B cell (primary cell): ENCODE measurements at regions not wholly inside any gene's neighbourhood (a gene's known extent, or its start where the extent isn't known, plus 50 kb on each side); places are given as distances from the start of the nearest gene placed in this dataset.
A peak's percentile ranks its signal among the peaks of the same experiment; 100 is the strongest.

ENCODE experiments used
- ATAC-seq: fragments of 200-7000 bp; cut with Tn5 transposase; one replicate; pipeline ENCODE4 v1.10.0; 2021; ENCODE audit warnings: low read depth, mild to moderate bottlenecking, moderate number of reproducible peaks, moderate library complexity
- CTCF ChIA-PET: fragments of 350-600 bp; sonication (Branson Sonifier 250); formaldehyde crosslinking; loops from one replicate; lab custom pipeline; 2021; ENCODE audit warnings: antibody characterized with exemption, inconsistent platforms; lab: Charles Lee
- POLR2A ChIA-PET: fragments of 350-600 bp; sonication (Branson Sonifier 250); formaldehyde crosslinking; loops from one replicate; lab custom pipeline; 2021; ENCODE audit warnings: antibody characterized with exemption; lab: Charles Lee
- DNase-seq: peaks from one replicate; pipeline ENCODE4 v3.0.0; 2013
- H2AFZ ChIP-seq: 2 replicates; pipeline ENCODE4 v1.6.1; 2012; ENCODE audit warnings: mild to moderate bottlenecking, low read depth, low read length; ENCODE audit not compliant: insufficient read depth, poor library complexity, severe bottlenecking
- H3K27ac ChIP-seq, 2 donors: 1 replicate in 1 of 2; 2 replicates in 1 of 2; pipeline ENCODE4 v1.5.1; 2012 to 2013; ENCODE audit warnings: low read length in 2 of 2, mild to moderate bottlenecking in 2 of 2, moderate library complexity in 1 of 2
- H3K27me3 ChIP-seq, 4 experiments: fragments of 200-600 bp in 1 of 4; sonication (generic) in 1 of 4; replicated peaks in 1 of 4; 1 replicate in 2 of 4; 2 replicates in 2 of 4; pipeline versions ENCODE4 v1.6.1 to v1.7.0; 2013 to 2016; ENCODE audit warnings: low read length in 3 of 4, mild to moderate bottlenecking in 2 of 4, mixed read lengths in 1 of 4, moderate library complexity in 1 of 4; ENCODE audit not compliant: insufficient read depth in 4 of 4, control insufficient read depth in 3 of 4; ENCODE audit errors: control extremely low read depth in 1 of 4
- H3K36me3 ChIP-seq, 2 experiments: replicated peaks in 1 of 2; 1 replicate in 1 of 2; 2 replicates in 1 of 2; pipeline versions ENCODE4 v1.6.1 to v1.7.1; 2013; ENCODE audit warnings: low read length in 1 of 2; ENCODE audit not compliant: insufficient read depth in 2 of 2, control insufficient read depth in 1 of 2; ENCODE audit errors: control extremely low read depth in 1 of 2, extremely low read depth in 1 of 2
- H3K4me1 ChIP-seq, 2 donors: fragments of 200-600 bp in 1 of 2; sonication (generic) in 1 of 2; 1 replicate in 1 of 2; 2 replicates in 1 of 2; pipeline versions ENCODE4 v1.5.1 to v1.6.1; 2013 to 2017; ENCODE audit warnings: low read length in 2 of 2; ENCODE audit not compliant: control insufficient read depth in 2 of 2, insufficient read depth in 2 of 2
- H3K4me2 ChIP-seq: replicated peaks from 2 replicates; pipeline ENCODE3; 2012; ENCODE audit warnings: mild to moderate bottlenecking, low read depth, low read length; ENCODE audit not compliant: poor library complexity, severe bottlenecking
- H3K4me3 ChIP-seq, 5 experiments: fragments of 200-600 bp in 1 of 5; sonication (generic) in 1 of 5; 1 replicate in 3 of 5; 2 replicates in 2 of 5; pipeline versions ENCODE4 v1.5.1 to v1.7.0; 2011 to 2016; ENCODE audit warnings: low read length in 4 of 5, mild to moderate bottlenecking in 4 of 5, low read depth in 2 of 5, control low read depth in 1 of 5, moderate library complexity in 1 of 5; ENCODE audit not compliant: insufficient read depth in 1 of 5; ENCODE audit errors: control extremely low read depth in 1 of 5, extremely low read depth in 1 of 5
- H3K79me2 ChIP-seq: fragments of 200-600 bp; sonication (generic); one replicate; pipeline ENCODE4 v1.6.0; 2016; ENCODE audit warnings: low read length; ENCODE audit not compliant: control insufficient read depth, insufficient read depth
- H3K9ac ChIP-seq: fragments of 200-600 bp; sonication (generic); 2 replicates; pipeline ENCODE4 v1.6.1; 2017; ENCODE audit warnings: mild to moderate bottlenecking, low read length, moderate library complexity
- H3K9me3 ChIP-seq, 3 donors: one replicate each; pipeline versions ENCODE4 v1.6.1 to v1.7.1; 2013; ENCODE audit warnings: low read length in 2 of 3; ENCODE audit not compliant: control insufficient read depth in 2 of 3, insufficient read depth in 1 of 3; ENCODE audit errors: control extremely low read depth in 1 of 3
- H4K20me1 ChIP-seq: 2 replicates; pipeline ENCODE4 v1.6.0; 2012; ENCODE audit warnings: mild to moderate bottlenecking, low read length; ENCODE audit not compliant: insufficient read depth, control insufficient read depth, poor library complexity, severe bottlenecking
- H3K27ac Mint-ChIP-seq: one replicate; pipeline ENCODE4 v1.8.0; 2021; ENCODE audit warnings: mixed read lengths
- H3K27me3 Mint-ChIP-seq: one replicate; pipeline ENCODE4 v1.8.0; 2021; ENCODE audit warnings: mixed read lengths
- H3K4me1 Mint-ChIP-seq: one replicate; pipeline ENCODE4 v1.8.0; 2021; ENCODE audit warnings: mixed read lengths
- H3K4me3 Mint-ChIP-seq: one replicate; pipeline ENCODE4 v1.8.0; 2021; ENCODE audit warnings: mixed read lengths
- H3K9me3 Mint-ChIP-seq: one replicate; pipeline ENCODE4 v1.8.0; 2022; ENCODE audit warnings: mixed read lengths; ENCODE audit not compliant: insufficient read depth
- CTCF ChIP-seq: fragments of 200-600 bp; IDR thresholded peaks from one replicate; pipeline ENCODE4 v1.8.0; 2022; ENCODE audit warnings: antibody characterized with exemption, mild to moderate bottlenecking
- EZH2 ChIP-seq: IDR thresholded peaks from 2 replicates; pipeline ENCODE4 v1.6.1; 2012; ENCODE audit warnings: borderline replicate concordance, low read depth, mild to moderate bottlenecking, moderate library complexity, low read length; ENCODE audit not compliant: insufficient read depth, poor library complexity, severe bottlenecking
- WGBS: methylation state at CpG from one replicate; pipeline ENCODE4 v1.1.5; 2013; ENCODE audit warnings: missing lambda C conversion rate; ENCODE audit not compliant: insufficient coverage; 5-methylcytosine and 5-hydroxymethylcytosine counted together
- intact Hi-C: fragments of 100-400 bp; cut with micrococcal nuclease; formaldehyde crosslinking; loops from one replicate; pipeline ENCODE4 v1.10.0; 2022

DNA sequence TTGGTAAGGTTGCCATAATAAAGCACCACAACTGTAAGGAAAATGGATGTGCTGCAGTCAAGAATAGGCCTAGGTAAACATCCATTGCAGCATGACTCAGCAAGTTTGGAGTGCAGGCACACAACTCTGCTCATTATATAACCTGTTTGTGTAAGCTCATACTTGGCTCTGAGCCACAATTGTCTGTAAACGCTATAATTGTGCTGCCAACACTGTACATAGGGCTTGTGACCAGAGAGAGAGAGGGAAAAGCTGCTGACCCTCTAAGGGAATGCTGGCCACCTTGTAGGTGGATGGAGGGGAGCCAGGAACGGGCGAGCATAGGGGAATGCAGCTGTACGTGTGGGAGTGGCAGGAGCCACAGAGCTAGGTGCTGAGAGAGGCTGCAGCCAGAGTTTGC, 2186.5 kb upstream of the ACO1 start:
- H3K36me3 ChIP-seq: no peaks in the 10 kb centered on the region
- H3K27me3 Mint-ChIP-seq: no peaks in the 10 kb centered on the region
- H2AFZ ChIP-seq: no peak overlapping the region
- H3K4me3 ChIP-seq: no peak overlapping the region
- H3K4me2 ChIP-seq: no peak overlapping the region
- peaks cover 0 to 23% (median 6%) of the 10 kb centered on the region in 3 donors for H3K9me3 ChIP-seq
- H3K4me3 Mint-ChIP-seq: no peak overlapping the region
- intact Hi-C loops: no loop called here
- no peaks in the 10 kb centered on the region for H3K79me2 ChIP-seq
- no peak overlapping the region for H3K27ac Mint-ChIP-seq
- ChIA-PET POLR2A (no interaction called here), CTCF (no interaction called here)
- ATAC-seq: no peak
- WGBS: 82% methylated on average over 3 of the region's 4 CpGs
- H4K20me1 ChIP-seq: no peaks in the 10 kb centered on the region
- peaks cover 15% of the 10 kb centered on the region for H3K9me3 Mint-ChIP-seq
- H3K4me1 ChIP-seq: no peaks in the 10 kb centered on the region
- no peaks in the 10 kb centered on the region for H3K27me3 ChIP-seq
- no peak overlapping the region for H3K9ac ChIP-seq
- no peaks in the 10 kb centered on the region for H3K4me1 Mint-ChIP-seq
- DNase-seq: peak; percentile 9
- TF ChIP-seq EZH2 (no peak), CTCF (no peak)
- H3K27ac ChIP-seq: no peak overlapping the region

- ChIA-PET POLR2A (no interaction called here), CTCF (no interaction called here)
- Histone ChIP-seq H3K27ac (no peak overlapping the region), H4K20me1 (no peaks in the 10 kb centered on the region), H3K36me3 (no peaks in the 10 kb centered on the region), H3K27me3 (no peaks in the 10 kb centered on the region), H3K9ac (no peak overlapping the region), H2AFZ (no peak overlapping the region), H3K4me2 (no peak overlapping the region), H3K4me3 (no peak overlapping the region), H3K4me1 (no peaks in the 10 kb centered on the region), H3K79me2 (no peaks in the 10 kb centered on the region), H3K9me3 (peaks cover 0 to 23% (median 6%) of the 10 kb centered on the region in 3 donors)
- ATAC-seq (no peak), DNase-seq (no peak)
- peaks cover 15% of the 10 kb centered on the region for H3K9me3 Mint-ChIP-seq
- WGBS: 92% methylated on average over 24 of the region's 24 CpGs
- no peak overlapping the region for H3K27ac Mint-ChIP-seq
- intact Hi-C loops: no loop called here
- H3K4me3 Mint-ChIP-seq: no peak overlapping the region
- no peaks in the 10 kb centered on the region for H3K27me3 Mint-ChIP-seq
- TF ChIP-seq EZH2: no peak
- TF ChIP-seq CTCF: no peak
- H3K4me1 Mint-ChIP-seq: no peaks in the 10 kb centered on the region
These were observed 2185.8 kb upstream of the ACO1 start for GRCh38 chr9:30198463-30199309.
